PC-3 (cell line): ENCODE measurements at regions not wholly inside any gene's neighbourhood (a gene's known extent, or its start where the extent isn't known, plus 50 kb on each side); places are given as distances from the start of the nearest gene placed in this dataset.

ENCODE experiments used
- EZH2 ChIP-seq: fragments of 300-600 bp; sonication (generic); IDR thresholded peaks from one replicate; pipeline ENCODE4 v1.6.1; 2017; ENCODE audit warnings: antibody characterized with exemption, mild to moderate bottlenecking, low read length; ENCODE audit not compliant: unreplicated experiment
- TF ChIP-seq, protein P1 (sequence below): fragments of 300-600 bp; sonication (generic); conservative IDR thresholded peaks from 2 replicates; pipeline ENCODE4 v1.5.1; 2017; ENCODE audit warnings: antibody characterized with exemption, low read depth, mild to moderate bottlenecking, low read length

DNA sequence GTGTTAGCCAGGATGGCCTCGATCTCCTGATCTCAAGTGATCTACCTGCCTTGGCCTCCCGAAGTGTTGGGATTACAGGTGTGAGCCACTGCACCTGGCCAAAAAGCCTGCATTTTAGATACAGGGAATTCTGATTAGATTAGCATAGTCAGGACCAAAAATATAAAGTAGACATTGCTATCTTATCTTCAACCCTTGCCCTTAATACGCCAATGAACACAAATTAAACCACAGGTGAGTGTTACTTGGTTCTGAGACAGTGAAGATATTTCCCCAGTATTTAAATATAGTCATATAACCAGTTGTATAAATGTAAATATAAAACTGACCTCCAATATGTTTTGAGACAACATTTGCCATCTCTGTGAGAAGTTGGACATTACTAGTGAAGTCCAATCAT lies 52.1 kb upstream of the STK24 start:
- TF ChIP-seq, protein P1, sequence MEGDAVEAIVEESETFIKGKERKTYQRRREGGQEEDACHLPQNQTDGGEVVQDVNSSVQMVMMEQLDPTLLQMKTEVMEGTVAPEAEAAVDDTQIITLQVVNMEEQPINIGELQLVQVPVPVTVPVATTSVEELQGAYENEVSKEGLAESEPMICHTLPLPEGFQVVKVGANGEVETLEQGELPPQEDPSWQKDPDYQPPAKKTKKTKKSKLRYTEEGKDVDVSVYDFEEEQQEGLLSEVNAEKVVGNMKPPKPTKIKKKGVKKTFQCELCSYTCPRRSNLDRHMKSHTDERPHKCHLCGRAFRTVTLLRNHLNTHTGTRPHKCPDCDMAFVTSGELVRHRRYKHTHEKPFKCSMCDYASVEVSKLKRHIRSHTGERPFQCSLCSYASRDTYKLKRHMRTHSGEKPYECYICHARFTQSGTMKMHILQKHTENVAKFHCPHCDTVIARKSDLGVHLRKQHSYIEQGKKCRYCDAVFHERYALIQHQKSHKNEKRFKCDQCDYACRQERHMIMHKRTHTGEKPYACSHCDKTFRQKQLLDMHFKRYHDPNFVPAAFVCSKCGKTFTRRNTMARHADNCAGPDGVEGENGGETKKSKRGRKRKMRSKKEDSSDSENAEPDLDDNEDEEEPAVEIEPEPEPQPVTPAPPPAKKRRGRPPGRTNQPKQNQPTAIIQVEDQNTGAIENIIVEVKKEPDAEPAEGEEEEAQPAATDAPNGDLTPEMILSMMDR, result no peak
- no peak for TF ChIP-seq EZH2
